Calu3 (cell line): ENCODE measurements at regions not wholly inside any gene's neighbourhood (a gene's known extent, or its start where the extent isn't known, plus 50 kb on each side); places are given as distances from the start of the nearest gene placed in this dataset.
"Not testable (repeated sequence)": the region's sequence is repeated elsewhere in the genome, so short reads cannot be mapped to it uniquely, and the experiment has no call there.

Experiments used
- BruUV-seq: library from RNA; stranded (reverse); fragments of 400-500 nt; replicated peaks from 2 replicates; lab custom pipeline; 2021; lab: Mats Ljungman, UMichigan
- CTCF ChIA-PET: fragments of 300-600 bp; sonication (Branson Sonifier 250); formaldehyde crosslinking; loops from one replicate; lab custom pipeline; 2022; ENCODE audit warnings: antibody characterized with exemption; lab: Charles Lee
- DNase-seq: peaks from one replicate; pipeline ENCODE4 v3.0.0; 2022
- H3K27ac Mint-ChIP-seq: one replicate; pipeline ENCODE4 v1.8.0; 2022; ENCODE audit warnings: mixed read lengths; ENCODE audit not compliant: unreplicated experiment
- H3K27me3 Mint-ChIP-seq: one replicate; pipeline ENCODE4 v1.8.0; 2022; ENCODE audit warnings: mixed read lengths; ENCODE audit not compliant: unreplicated experiment
- H3K36me3 Mint-ChIP-seq: one replicate; pipeline ENCODE4 v1.8.0; 2022; ENCODE audit warnings: mild to moderate bottlenecking, moderate library complexity, mixed read lengths; ENCODE audit not compliant: insufficient read depth, unreplicated experiment
- H3K4me1 Mint-ChIP-seq: one replicate; pipeline ENCODE4 v1.8.0; 2022; ENCODE audit warnings: mild to moderate bottlenecking, low read depth, mixed read lengths; ENCODE audit not compliant: unreplicated experiment
- H3K4me3 Mint-ChIP-seq: one replicate; pipeline ENCODE4 v1.8.0; 2022; ENCODE audit warnings: mild to moderate bottlenecking, low read depth, moderate library complexity, mixed read lengths; ENCODE audit not compliant: unreplicated experiment
- H3K9me3 Mint-ChIP-seq: one replicate; pipeline ENCODE4 v1.8.0; 2022; ENCODE audit warnings: low read depth, mixed read lengths; ENCODE audit not compliant: unreplicated experiment
- CTCF ChIP-seq: fragments of 200-600 bp; IDR thresholded peaks from one replicate; pipeline ENCODE4 v1.8.0; 2022; ENCODE audit warnings: antibody characterized with exemption; ENCODE audit not compliant: unreplicated experiment
- intact Hi-C: fragments of 100-400 bp; cut with micrococcal nuclease; formaldehyde crosslinking; loops from one replicate; pipeline ENCODE4 v1.10.0; 2022; ENCODE audit not compliant: unreplicated experiment

GRCh38 chr2:8382485-8382884 is 299.4 kb upstream of the ID2 start:
- intact Hi-C loops: no loop called here
- Mint-ChIP-seq H3K27me3 (no peaks in the 10 kb centered on the region), H3K4me1 (no peaks in the 10 kb centered on the region), H3K4me3 (no peak overlapping the region), H3K36me3 (no peaks in the 10 kb centered on the region), H3K27ac (no peak overlapping the region), H3K9me3 (no peaks in the 10 kb centered on the region)
- no peak for DNase-seq
- CTCF ChIA-PET: no interaction called here
- no peak for TF ChIP-seq CTCF
- BruUV-seq: no TSS peak

GRCh38 chr2:8386748-8387147 is 295.1 kb upstream of the ID2 start:
- not testable (repeated sequence) for DNase-seq, H3K27me3 Mint-ChIP-seq, BruUV-seq, H3K4me3 Mint-ChIP-seq, H3K9me3 Mint-ChIP-seq, H3K27ac Mint-ChIP-seq, H3K36me3 Mint-ChIP-seq
- peaks cover 18% of the 10 kb centered on the region for H3K4me1 Mint-ChIP-seq
- intact Hi-C loops: loop anchor here (5.0 kb wide), 1 partner anchor 291 kb away; no protein-coding TSS in a partner anchor
- CTCF ChIA-PET: interaction anchor here (0.7 kb wide), 1 partner anchor 20 kb away, joined by 4 read pairs; no protein-coding TSS in a partner anchor

GRCh38 chr2:8388781-8389180 is 293.1 kb upstream of the ID2 start:
- Mint-ChIP-seq H3K27ac (peak overlapping the region; percentile 6), H3K4me1 (peaks cover 18% of the 10 kb centered on the region), H3K27me3 (no peaks in the 10 kb centered on the region), H3K4me3 (no peak overlapping the region), H3K9me3 (no peaks in the 10 kb centered on the region), H3K36me3 (no peaks in the 10 kb centered on the region)
- intact Hi-C loops: loop anchor here (5.0 kb wide), 1 partner anchor 289 kb away; no protein-coding TSS in a partner anchor
- no TSS peak for BruUV-seq
- CTCF ChIA-PET: no interaction called here
- DNase-seq: no peak
- no peak for TF ChIP-seq CTCF

- Mint-ChIP-seq H3K36me3 (no peaks in the 10 kb centered on the region), H3K27ac (peak overlapping the region; percentile 58), H3K9me3 (no peaks in the 10 kb centered on the region), H3K4me3 (no peak overlapping the region), H3K4me1 (peaks cover 18% of the 10 kb centered on the region), H3K27me3 (no peaks in the 10 kb centered on the region)
- no peak for DNase-seq
- CTCF ChIA-PET: no interaction called here
- intact Hi-C loops: loop anchor here (5.0 kb wide), 1 partner anchor 288 kb away; no protein-coding TSS in a partner anchor
- BruUV-seq: no TSS peak
- no peak for TF ChIP-seq CTCF
Measured at GRCh38 chr2:8389431-8390108, 292.3 kb upstream of the ID2 start.

GRCh38 chr2:8391126-8391525 is 290.7 kb upstream of the ID2 start:
- Mint-ChIP-seq H3K27ac (no peak overlapping the region), H3K36me3 (no peaks in the 10 kb centered on the region), H3K4me3 (no peak overlapping the region), H3K4me1 (peaks cover 18% of the 10 kb centered on the region), H3K9me3 (no peaks in the 10 kb centered on the region), H3K27me3 (no peaks in the 10 kb centered on the region)
- intact Hi-C loops: no loop called here
- CTCF ChIA-PET: no interaction called here
- no peak for TF ChIP-seq CTCF
- BruUV-seq: no TSS peak
- no peak for DNase-seq
